ENCODE measurements at regions not wholly inside any gene's neighbourhood (a gene's known extent, or its start where the extent isn't known, plus 50 kb on each side); places are given as distances from the start of the nearest gene placed in this dataset.

DNA sequence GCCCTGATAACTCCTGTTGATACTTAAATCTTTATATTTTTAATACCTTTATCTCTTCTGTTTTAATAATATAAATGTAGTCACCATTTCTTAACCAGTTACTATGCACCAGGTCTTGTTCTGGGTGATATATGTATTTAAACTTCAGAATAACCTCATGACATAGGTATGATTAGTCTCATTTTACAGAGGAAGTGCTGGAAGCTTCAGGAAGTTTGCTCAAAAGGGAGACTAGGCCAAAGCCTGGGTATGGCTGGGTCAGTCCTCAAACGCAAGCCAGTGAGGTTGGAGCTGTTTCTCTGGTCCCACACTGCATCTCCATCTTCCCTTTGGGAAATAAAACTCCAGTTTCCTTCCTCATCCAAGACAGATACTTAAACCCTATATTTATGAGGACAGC lies 204.7 kb upstream of the TANK start:
- Histone ChIP-seq H4K20me1 (ENCODE audit: control insufficient read depth, insufficient read depth, low read length, poor library complexity, severe bottlenecking) (no peaks in the 10 kb centered on the region), H3K9me3 (ENCODE audit: control extremely low read depth in 1 of 3, control insufficient read depth in 2 of 3, insufficient read depth in 1 of 3, low read length in 2 of 3) (no peaks in the 10 kb centered on the region), H3K4me3 (ENCODE audit: control extremely low read depth in 1 of 5, extremely low read depth in 1 of 5, insufficient read depth in 1 of 5, low read depth in 2 of 5, low read length in 4 of 5) (no peak overlapping the region), H2AFZ (ENCODE audit: insufficient read depth, low read depth, low read length, poor library complexity, severe bottlenecking) (no peak overlapping the region), H3K4me2 (replicated peaks; ENCODE audit: low read depth, low read length, poor library complexity, severe bottlenecking) (no peak overlapping the region), H3K79me2 (ENCODE audit: control insufficient read depth, insufficient read depth, low read length) (no peaks in the 10 kb centered on the region), H3K36me3 (replicated peaks in 1 of 2; ENCODE audit: control extremely low read depth in 1 of 2, control insufficient read depth in 1 of 2, extremely low read depth in 1 of 2, insufficient read depth in 2 of 2, low read length in 1 of 2) (no peaks in the 10 kb centered on the region), H3K9ac (ENCODE audit: low read length) (no peak overlapping the region), H3K27me3 (replicated peaks in 1 of 4; ENCODE audit: control extremely low read depth in 1 of 4, control insufficient read depth in 3 of 4, insufficient read depth in 4 of 4, low read length in 3 of 4) (peaks cover 0 to 2% (median 0%) of the 10 kb centered on the region in 4 experiments), H3K27ac (ENCODE audit: low read length in 2 of 2) (no peak overlapping the region), H3K4me1 (ENCODE audit: control insufficient read depth in 2 of 2, insufficient read depth in 2 of 2, low read length in 2 of 2) (no peaks in the 10 kb centered on the region)
- Mint-ChIP-seq H3K9me3 (ENCODE audit: insufficient read depth) (no peaks in the 10 kb centered on the region), H3K27me3 (peaks cover 12% of the 10 kb centered on the region), H3K4me1 (no peaks in the 10 kb centered on the region), H3K4me3 (no peak overlapping the region), H3K27ac (no peak overlapping the region)
- WGBS (ENCODE audit: insufficient coverage): no CpG with 5 or more reads among the region's 1 CpG
- TF ChIP-seq CTCF (IDR thresholded peaks at IDR 0.05) (no peak), EZH2 (IDR thresholded peaks at IDR 0.05; ENCODE audit: borderline replicate concordance, insufficient read depth, low read depth, low read length, poor library complexity, severe bottlenecking) (no peak)
- DNase-seq (no peak), ATAC-seq (ENCODE audit: low read depth) (no peak)
- POLR2A ChIA-PET: no interaction called here
- CTCF ChIA-PET: no interaction called here
- intact Hi-C loops (cut with micrococcal nuclease): no loop called here

DNA sequence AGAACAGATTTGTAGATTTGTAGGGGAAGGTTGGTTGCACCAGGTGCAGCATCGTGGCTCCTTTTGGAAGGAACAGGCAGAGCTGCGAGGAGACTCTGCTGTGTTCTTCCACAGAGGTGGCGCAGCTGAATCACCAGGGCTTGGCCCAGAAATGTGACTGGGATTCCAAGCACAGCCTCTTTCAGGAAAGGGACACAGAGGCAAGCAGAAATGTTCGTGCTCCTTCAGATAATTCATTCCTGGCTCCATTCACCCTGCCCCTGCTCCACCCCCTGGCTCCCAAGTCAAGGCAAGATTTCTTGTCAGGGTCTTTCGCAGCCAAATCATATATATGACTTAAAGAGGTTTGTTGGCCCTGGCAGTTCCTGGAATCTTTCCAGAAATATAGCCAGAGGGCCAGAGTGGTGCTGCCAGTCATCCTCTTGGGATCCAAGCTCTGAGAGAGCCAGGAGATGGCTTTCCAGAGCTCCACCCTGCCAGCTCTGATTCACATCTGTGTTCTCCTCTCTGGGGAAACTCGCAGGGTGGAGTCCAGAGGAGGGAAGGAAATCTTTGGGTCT lies 203.9 kb upstream of the TANK start:
- no peak overlapping the region for H3K4me3 Mint-ChIP-seq
- H2AFZ ChIP-seq (ENCODE audit: insufficient read depth, low read depth, low read length, poor library complexity, severe bottlenecking): no peak overlapping the region
- H3K27ac Mint-ChIP-seq: no peak overlapping the region
- no peaks in the 10 kb centered on the region for H3K9me3 ChIP-seq (ENCODE audit: control extremely low read depth in 1 of 3, control insufficient read depth in 2 of 3, insufficient read depth in 1 of 3, low read length in 2 of 3)
- DNase-seq (no peak), ATAC-seq (ENCODE audit: low read depth) (no peak)
- H3K36me3 ChIP-seq (replicated peaks in 1 of 2; ENCODE audit: control extremely low read depth in 1 of 2, control insufficient read depth in 1 of 2, extremely low read depth in 1 of 2, insufficient read depth in 2 of 2, low read length in 1 of 2): no peaks in the 10 kb centered on the region
- intact Hi-C loops (cut with micrococcal nuclease): no loop called here
- no peaks in the 10 kb centered on the region for H3K4me1 ChIP-seq (ENCODE audit: control insufficient read depth in 2 of 2, insufficient read depth in 2 of 2, low read length in 2 of 2)
- no peaks in the 10 kb centered on the region for H3K4me1 Mint-ChIP-seq
- H3K79me2 ChIP-seq (ENCODE audit: control insufficient read depth, insufficient read depth, low read length): no peaks in the 10 kb centered on the region
- no peak overlapping the region for H3K4me3 ChIP-seq (ENCODE audit: control extremely low read depth in 1 of 5, extremely low read depth in 1 of 5, insufficient read depth in 1 of 5, low read depth in 2 of 5, low read length in 4 of 5)
- TF ChIP-seq CTCF (IDR thresholded peaks at IDR 0.05): no peak
- no peak for TF ChIP-seq EZH2 (IDR thresholded peaks at IDR 0.05; ENCODE audit: borderline replicate concordance, insufficient read depth, low read depth, low read length, poor library complexity, severe bottlenecking)
- no peak overlapping the region for H3K27ac ChIP-seq (ENCODE audit: low read length in 2 of 2)
- no peak overlapping the region for H3K4me2 ChIP-seq (replicated peaks; ENCODE audit: low read depth, low read length, poor library complexity, severe bottlenecking)
- peaks cover 12% of the 10 kb centered on the region for H3K27me3 Mint-ChIP-seq
- H4K20me1 ChIP-seq (ENCODE audit: control insufficient read depth, insufficient read depth, low read length, poor library complexity, severe bottlenecking): no peaks in the 10 kb centered on the region
- CTCF ChIA-PET: no interaction called here
- 83% methylated on average over 5 of the region's 6 CpGs for WGBS (ENCODE audit: insufficient coverage)
- H3K9me3 Mint-ChIP-seq (ENCODE audit: insufficient read depth): no peaks in the 10 kb centered on the region
- no peak overlapping the region for H3K9ac ChIP-seq (ENCODE audit: low read length)
- peaks cover 0 to 2% (median 0%) of the 10 kb centered on the region in 4 experiments for H3K27me3 ChIP-seq (replicated peaks in 1 of 4; ENCODE audit: control extremely low read depth in 1 of 4, control insufficient read depth in 3 of 4, insufficient read depth in 4 of 4, low read length in 3 of 4)
- POLR2A ChIA-PET: no interaction called here

Measured in B cell (primary cell).